NCI-H524 treated with DMSO at 0.1 percent for 48 hours (cell line): ENCODE measurements at regions not wholly inside any gene's neighbourhood (a gene's known extent, or its start where the extent isn't known, plus 50 kb on each side); places are given as distances from the start of the nearest gene placed in this dataset.
"Not testable (repeated sequence)": the region's sequence is repeated elsewhere in the genome, so short reads cannot be mapped to it uniquely, and the experiment has no call there.

Source experiments
- DNase-seq: peaks from one replicate; lab custom pipeline; 2025; lab: John Stamatoyannopoulos, UW

GRCh38 chr3:94507354-94507753, 444.5 kb downstream of the NSUN3 start:
- not testable (repeated sequence) for DNase-seq

GRCh38 chr3:94512876-94513275, 450.0 kb downstream of the NSUN3 start:
- DNase-seq = no peak

GRCh38 chr3:94513600-94513999, 450.7 kb downstream of the NSUN3 start:
- no peak for DNase-seq

GRCh38 chr3:94515983-94516382, 453.1 kb downstream of the NSUN3 start:
- DNase-seq = no peak

GRCh38 chr3:94520364-94520763, 457.5 kb downstream of the NSUN3 start:
- no peak for DNase-seq

- no peak for DNase-seq
Measured at GRCh38 chr3:94522488-94522887, 459.6 kb downstream of the NSUN3 start.

GRCh38 chr3:94524102-94524919, 461.4 kb downstream of the NSUN3 start:
- DNase-seq = no peak

GRCh38 chr3:94525043-94525442, 462.2 kb downstream of the NSUN3 start:
- DNase-seq = no peak

- DNase-seq = no peak
Measured at GRCh38 chr3:94529816-94530215, 467.0 kb downstream of the NSUN3 start.

GRCh38 chr3:94532951-94533350, 470.1 kb downstream of the NSUN3 start:
- DNase-seq = no peak

- DNase-seq = no peak
Measured at GRCh38 chr3:94539937-94540336, 477.1 kb downstream of the NSUN3 start.

- no peak for DNase-seq
Measured at GRCh38 chr3:94543161-94543560, 480.3 kb downstream of the NSUN3 start.

- no peak for DNase-seq
Measured at GRCh38 chr3:94544131-94544789, 481.4 kb downstream of the NSUN3 start.

GRCh38 chr3:94548581-94549316, 485.9 kb downstream of the NSUN3 start:
- DNase-seq = no peak

GRCh38 chr3:94561094-94561493, 498.2 kb downstream of the NSUN3 start:
- DNase-seq = no peak

- no peak for DNase-seq
Measured at GRCh38 chr3:94564247-94564646, 501.4 kb downstream of the NSUN3 start.

- DNase-seq = no peak
Measured at GRCh38 chr3:94568041-94568440, 505.2 kb downstream of the NSUN3 start.

- DNase-seq = no peak
Measured at GRCh38 chr3:94573337-94573736, 510.5 kb downstream of the NSUN3 start.

GRCh38 chr3:94587291-94587690, 524.4 kb downstream of the NSUN3 start:
- no peak for DNase-seq

GRCh38 chr3:94593526-94594150, 530.8 kb downstream of the NSUN3 start:
- no peak for DNase-seq

- DNase-seq = no peak
Measured at GRCh38 chr3:94596141-94596540, 533.3 kb downstream of the NSUN3 start.

GRCh38 chr3:94596887-94597566, 534.2 kb downstream of the NSUN3 start:
- no peak for DNase-seq
